ENCODE measurements at regions not wholly inside any gene's neighbourhood (a gene's known extent, or its start where the extent isn't known, plus 50 kb on each side); places are given as distances from the start of the nearest gene placed in this dataset.

DNA sequence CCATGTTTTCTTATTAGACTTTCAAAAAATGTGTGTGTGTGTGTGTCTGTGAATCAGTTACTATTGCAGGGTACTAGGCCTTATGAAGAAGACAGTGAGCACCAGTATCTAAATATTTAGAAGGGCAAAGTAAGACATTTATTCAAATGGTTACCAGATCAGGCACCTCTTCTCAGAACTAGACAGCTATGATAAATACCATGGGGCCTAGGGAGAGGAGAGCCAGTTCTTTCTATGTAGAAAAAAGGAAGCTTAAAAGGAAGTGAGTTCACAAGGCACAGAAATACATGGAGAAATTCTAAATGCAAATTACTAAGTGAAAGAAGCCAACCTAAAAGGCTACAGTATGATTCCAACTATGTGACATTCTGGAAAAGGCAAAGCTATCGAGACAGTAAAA is 261.3 kb downstream of the SOX11 start:
- no peak for TF ChIP-seq JUND (IDR thresholded peaks at IDR 0.05; ENCODE audit: low read depth)
- no peak for DNase-seq (ENCODE audit: low read depth in 1 of 2, low spot score in 1 of 2)
- in situ Hi-C loops (cut with HindIII; ENCODE audit: low pct_unique_long_range_greater_than_20kb, low sequenced_read_pairs) = no loop called here

DNA sequence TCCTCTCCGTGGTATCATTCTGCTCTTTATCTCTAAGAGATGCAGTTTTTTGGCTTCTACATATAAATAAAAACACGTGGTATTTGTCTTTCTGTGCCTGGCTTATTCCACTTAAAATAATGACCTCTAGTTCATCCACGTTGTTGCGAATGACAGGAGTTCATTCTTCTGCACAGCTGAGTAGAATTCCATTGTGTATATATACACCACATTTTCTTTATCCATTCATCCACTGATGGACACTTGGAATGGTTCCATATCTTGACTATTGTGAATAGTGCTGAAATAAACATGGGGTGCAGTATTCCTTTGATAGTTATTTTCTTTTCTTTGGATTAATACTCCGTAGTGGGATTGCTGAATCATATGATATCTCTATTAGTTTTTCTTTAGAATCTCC is 262.3 kb downstream of the SOX11 start:
- in situ Hi-C loops (cut with HindIII; ENCODE audit: low pct_unique_long_range_greater_than_20kb, low sequenced_read_pairs) = no loop called here
- TF ChIP-seq JUND (IDR thresholded peaks at IDR 0.05; ENCODE audit: low read depth) = no peak
- DNase-seq (ENCODE audit: low read depth in 1 of 2, low spot score in 1 of 2) = no peak

GRCh38 chr2:5955921-5956320 is 263.7 kb downstream of the SOX11 start:
- no peak for DNase-seq (ENCODE audit: low read depth in 1 of 2, low spot score in 1 of 2)
- no peak for TF ChIP-seq JUND (IDR thresholded peaks at IDR 0.05; ENCODE audit: low read depth)
- in situ Hi-C loops (cut with HindIII; ENCODE audit: low pct_unique_long_range_greater_than_20kb, low sequenced_read_pairs) = no loop called here

DNA sequence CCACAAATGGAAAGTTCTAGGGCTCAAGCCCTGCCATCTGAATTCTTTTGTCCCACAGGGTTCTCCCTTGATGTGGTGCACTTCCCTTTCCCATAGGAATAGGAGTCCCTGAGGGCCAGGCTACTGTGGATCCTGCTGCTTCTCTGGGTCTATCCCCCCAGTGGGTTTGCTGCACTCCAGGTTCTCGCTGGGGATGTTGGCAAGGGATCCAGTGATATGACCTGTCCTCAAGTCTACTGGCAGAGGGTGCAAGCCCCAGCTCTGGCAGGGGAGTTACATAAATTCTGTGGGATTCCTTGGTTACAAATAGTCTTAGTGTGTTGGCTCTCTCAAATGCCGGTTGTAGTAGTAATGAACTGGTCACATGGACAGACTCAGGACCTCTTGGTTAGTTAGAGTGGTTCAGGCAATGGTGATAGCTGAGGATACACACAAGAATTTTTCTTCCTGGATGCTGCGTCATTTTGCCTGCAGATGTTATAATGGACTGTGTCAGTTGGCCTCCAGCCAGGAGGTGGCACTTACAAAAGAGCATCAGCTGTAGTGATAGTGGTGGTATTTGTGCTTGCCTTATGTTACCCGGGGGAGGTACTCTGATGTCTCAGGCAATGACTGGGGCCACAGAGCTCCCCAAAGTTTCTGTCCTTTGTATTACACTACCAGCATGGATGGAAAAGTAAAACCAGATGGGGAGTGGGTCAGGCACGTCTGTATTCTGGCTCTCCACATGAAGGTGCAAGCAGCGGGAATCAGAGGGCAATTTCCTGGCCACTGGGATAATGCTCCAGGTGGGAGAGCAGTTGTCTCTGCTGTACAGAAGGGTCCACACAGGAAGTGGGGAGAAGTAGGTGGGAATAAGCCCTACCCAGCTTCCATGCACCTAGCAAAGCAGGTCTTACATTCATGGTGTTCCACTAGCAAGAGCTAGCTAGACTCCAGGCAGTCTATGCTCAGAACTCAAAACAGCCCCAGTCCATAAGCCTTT is 267.9 kb downstream of the SOX11 start:
- in situ Hi-C loops (cut with HindIII; ENCODE audit: low pct_unique_long_range_greater_than_20kb, low sequenced_read_pairs) = no loop called here
- DNase-seq (ENCODE audit: low read depth in 1 of 2, low spot score in 1 of 2) = no peak
- no peak for TF ChIP-seq JUND (IDR thresholded peaks at IDR 0.05; ENCODE audit: low read depth)

- in situ Hi-C loops (cut with HindIII; ENCODE audit: low pct_unique_long_range_greater_than_20kb, low sequenced_read_pairs) = no loop called here
- no peak for TF ChIP-seq JUND (IDR thresholded peaks at IDR 0.05; ENCODE audit: low read depth)
- no peak for DNase-seq (ENCODE audit: low read depth in 1 of 2, low spot score in 1 of 2)
Measured at GRCh38 chr2:5967506-5967905, 275.3 kb downstream of the SOX11 start.

GRCh38 chr2:5969303-5969702 is 277.1 kb downstream of the SOX11 start:
- no peak for DNase-seq (ENCODE audit: low read depth in 1 of 2, low spot score in 1 of 2)
- TF ChIP-seq JUND (IDR thresholded peaks at IDR 0.05; ENCODE audit: low read depth) = no peak
- in situ Hi-C loops (cut with HindIII; ENCODE audit: low pct_unique_long_range_greater_than_20kb, low sequenced_read_pairs) = no loop called here

GRCh38 chr2:5970347-5970746 is 278.2 kb downstream of the SOX11 start:
- in situ Hi-C loops (cut with HindIII; ENCODE audit: low pct_unique_long_range_greater_than_20kb, low sequenced_read_pairs) = no loop called here
- TF ChIP-seq JUND (IDR thresholded peaks at IDR 0.05; ENCODE audit: low read depth) = no peak
- no peak for DNase-seq (ENCODE audit: low read depth in 1 of 2, low spot score in 1 of 2)

DNA sequence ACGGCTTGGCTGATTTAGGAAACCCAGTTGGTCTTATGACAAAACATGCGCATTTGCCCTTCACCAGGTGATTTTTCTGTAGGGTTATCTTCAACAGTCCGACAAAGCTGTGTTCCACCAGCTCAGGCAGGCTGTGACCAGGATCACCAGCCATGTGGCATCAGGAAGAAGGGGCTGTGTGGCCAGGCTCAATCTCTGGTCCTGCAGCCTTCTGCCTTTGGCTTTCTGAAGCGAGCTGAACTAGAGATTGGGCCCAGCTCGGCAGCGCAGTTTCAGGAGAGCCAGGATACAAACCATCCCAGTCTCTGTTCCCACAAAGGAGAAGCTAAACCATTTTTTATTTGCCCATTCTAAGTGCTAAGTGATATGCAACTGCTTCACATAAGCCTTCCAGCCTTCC is 282.3 kb downstream of the SOX11 start:
- no peak for TF ChIP-seq JUND (IDR thresholded peaks at IDR 0.05; ENCODE audit: low read depth)
- in situ Hi-C loops (cut with HindIII; ENCODE audit: low pct_unique_long_range_greater_than_20kb, low sequenced_read_pairs) = no loop called here
- DNase-seq (ENCODE audit: low read depth in 1 of 2, low spot score in 1 of 2) = no peak

GRCh38 chr2:5975401-5975800 is 283.2 kb downstream of the SOX11 start:
- no peak for TF ChIP-seq JUND (IDR thresholded peaks at IDR 0.05; ENCODE audit: low read depth)
- no peak for DNase-seq (ENCODE audit: low read depth in 1 of 2, low spot score in 1 of 2)
- in situ Hi-C loops (cut with HindIII; ENCODE audit: low pct_unique_long_range_greater_than_20kb, low sequenced_read_pairs) = no loop called here

GRCh38 chr2:5976531-5977065 is 284.4 kb downstream of the SOX11 start:
- no peak for DNase-seq (ENCODE audit: low read depth in 1 of 2, low spot score in 1 of 2)
- in situ Hi-C loops (cut with HindIII; ENCODE audit: low pct_unique_long_range_greater_than_20kb, low sequenced_read_pairs) = no loop called here
- TF ChIP-seq JUND (IDR thresholded peaks at IDR 0.05; ENCODE audit: low read depth) = no peak

DNA sequence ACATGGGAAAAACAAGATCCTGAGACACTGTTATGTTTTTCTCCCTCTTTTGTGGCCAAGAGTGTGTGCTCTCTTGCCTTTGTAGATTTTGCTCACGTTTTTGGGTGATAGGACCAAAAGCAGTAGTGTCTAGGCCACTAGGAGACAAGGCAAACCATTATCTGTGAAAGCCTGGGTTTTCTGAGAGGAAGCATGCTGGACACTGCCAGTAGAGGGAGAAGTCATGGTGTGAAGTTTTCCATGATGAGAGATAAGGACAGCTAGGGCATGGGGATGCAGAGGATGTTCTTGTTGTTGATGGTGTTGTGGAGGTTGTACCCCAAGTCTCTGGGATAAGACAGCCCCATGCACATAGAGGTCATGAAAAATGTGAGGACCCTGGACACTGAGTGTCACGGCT is 285.3 kb downstream of the SOX11 start:
- no peak for TF ChIP-seq JUND (IDR thresholded peaks at IDR 0.05; ENCODE audit: low read depth)
- DNase-seq (ENCODE audit: low read depth in 1 of 2, low spot score in 1 of 2) = no peak
- in situ Hi-C loops (cut with HindIII; ENCODE audit: low pct_unique_long_range_greater_than_20kb, low sequenced_read_pairs) = no loop called here

DNA sequence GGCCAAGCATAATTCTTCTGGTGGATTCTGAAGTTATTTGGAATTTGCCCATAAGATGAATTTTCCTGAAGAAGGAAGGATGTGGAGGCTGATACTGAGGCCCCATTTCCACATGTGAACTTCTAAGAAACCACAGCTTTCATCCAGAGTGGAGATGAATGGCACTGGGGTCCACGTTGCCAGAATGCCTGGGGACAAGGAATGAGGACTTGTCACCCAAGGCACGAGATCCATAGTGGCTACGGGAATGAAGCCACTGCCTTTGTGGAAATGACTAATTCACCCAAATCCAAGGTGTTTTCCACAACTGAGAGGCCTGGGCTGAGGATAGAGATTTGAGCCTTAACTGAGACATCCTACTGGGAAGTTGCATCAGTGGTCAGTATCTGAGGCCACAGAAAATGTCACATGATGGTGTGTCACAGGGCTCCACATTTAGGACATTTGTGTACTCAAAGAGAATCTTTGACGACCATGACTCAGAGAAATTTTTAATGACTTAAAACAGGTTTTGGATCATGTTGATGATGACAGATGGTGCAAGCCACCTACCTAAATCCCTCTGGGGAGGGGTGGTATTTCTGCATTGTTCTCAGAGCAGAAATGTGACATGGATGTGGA is 286.1 kb downstream of the SOX11 start:
- no peak for DNase-seq (ENCODE audit: low read depth in 1 of 2, low spot score in 1 of 2)
- no peak for TF ChIP-seq JUND (IDR thresholded peaks at IDR 0.05; ENCODE audit: low read depth)
- in situ Hi-C loops (cut with HindIII; ENCODE audit: low pct_unique_long_range_greater_than_20kb, low sequenced_read_pairs) = no loop called here
